ENCODE measurements at regions not wholly inside any gene's neighbourhood (a gene's known extent, or its start where the extent isn't known, plus 50 kb on each side); places are given as distances from the start of the nearest gene placed in this dataset.

DNA sequence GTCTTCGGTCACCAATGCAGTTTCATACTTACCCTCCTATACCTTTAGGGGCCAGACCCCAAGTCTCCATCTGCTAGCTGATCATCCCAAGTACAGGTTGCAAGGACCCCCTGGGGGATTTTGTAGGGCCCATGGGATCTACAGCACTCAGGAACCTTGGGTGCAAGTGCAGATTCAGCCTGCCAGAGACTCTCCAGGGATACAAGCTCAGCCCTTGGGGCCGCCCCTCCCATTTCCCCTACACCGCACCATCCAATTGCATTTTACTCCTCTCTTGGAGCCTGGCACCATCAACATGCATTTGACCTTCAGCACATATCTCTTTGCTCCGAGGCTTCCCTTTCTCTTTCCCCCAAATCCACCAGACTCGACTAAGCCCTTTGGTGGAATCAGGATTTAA, 154.7 kb upstream of the ZNF536 start:
- Histone ChIP-seq H3K9me3 (ENCODE audit: control insufficient read depth in 4 of 4, insufficient read depth in 3 of 4, low read length in 3 of 4) (no peaks in the 10 kb centered on the region), H3K4me1 (ENCODE audit: control insufficient read depth in 5 of 5, insufficient read depth in 5 of 5, low read length in 5 of 5) (no peaks in the 10 kb centered on the region), H3K4me3 (no peak overlapping the region), H3K36me3 (ENCODE audit: control insufficient read depth in 4 of 4, insufficient read depth in 4 of 4, low read length in 4 of 4) (no peaks in the 10 kb centered on the region), H3K27ac (ENCODE audit: low read depth in 1 of 2, low read length in 1 of 2) (no peak overlapping the region), H3K9ac (ENCODE audit: insufficient read depth in 1 of 2, low read length in 2 of 2) (no peak overlapping the region), H3K27me3 (ENCODE audit: control insufficient read depth in 3 of 3, insufficient read depth in 3 of 3, low read length in 2 of 3) (peaks cover 7 to 23% (median 9%) of the 10 kb centered on the region in 3 donors)
- WGBS, 2 donors = 81 to 86% methylated on average over 5 of the region's 5 CpGs
- DNase-seq (no peak), ATAC-seq (ENCODE audit: insufficient read depth, low FRiP score) (no peak)
- TF ChIP-seq, protein P1, sequence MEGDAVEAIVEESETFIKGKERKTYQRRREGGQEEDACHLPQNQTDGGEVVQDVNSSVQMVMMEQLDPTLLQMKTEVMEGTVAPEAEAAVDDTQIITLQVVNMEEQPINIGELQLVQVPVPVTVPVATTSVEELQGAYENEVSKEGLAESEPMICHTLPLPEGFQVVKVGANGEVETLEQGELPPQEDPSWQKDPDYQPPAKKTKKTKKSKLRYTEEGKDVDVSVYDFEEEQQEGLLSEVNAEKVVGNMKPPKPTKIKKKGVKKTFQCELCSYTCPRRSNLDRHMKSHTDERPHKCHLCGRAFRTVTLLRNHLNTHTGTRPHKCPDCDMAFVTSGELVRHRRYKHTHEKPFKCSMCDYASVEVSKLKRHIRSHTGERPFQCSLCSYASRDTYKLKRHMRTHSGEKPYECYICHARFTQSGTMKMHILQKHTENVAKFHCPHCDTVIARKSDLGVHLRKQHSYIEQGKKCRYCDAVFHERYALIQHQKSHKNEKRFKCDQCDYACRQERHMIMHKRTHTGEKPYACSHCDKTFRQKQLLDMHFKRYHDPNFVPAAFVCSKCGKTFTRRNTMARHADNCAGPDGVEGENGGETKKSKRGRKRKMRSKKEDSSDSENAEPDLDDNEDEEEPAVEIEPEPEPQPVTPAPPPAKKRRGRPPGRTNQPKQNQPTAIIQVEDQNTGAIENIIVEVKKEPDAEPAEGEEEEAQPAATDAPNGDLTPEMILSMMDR (IDR thresholded peaks at IDR 0.05; ENCODE audit: control extremely low read depth, extremely low read depth) = no peak

DNA sequence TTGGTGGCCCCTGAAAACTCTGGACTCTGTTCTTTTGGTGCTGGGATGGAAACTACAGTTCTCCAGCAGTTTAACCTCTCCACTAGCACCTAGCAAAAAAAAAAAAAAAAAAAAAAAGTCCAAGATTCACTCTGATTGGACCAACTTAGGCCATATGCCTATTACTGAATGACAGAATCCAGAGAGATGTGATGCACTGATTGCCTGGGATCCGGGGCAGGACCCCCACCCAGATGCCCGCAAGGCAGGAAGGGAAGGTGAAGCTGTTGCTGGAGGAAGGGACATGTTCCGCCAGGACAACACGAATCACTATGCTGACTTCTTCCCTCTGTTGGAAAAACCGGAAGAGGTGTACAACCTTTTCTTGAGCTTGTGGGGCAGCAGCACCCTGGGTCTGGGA, 152.5 kb upstream of the ZNF536 start:
- peaks cover 9 to 41% (median 22%) of the 10 kb centered on the region in 3 donors for H3K27me3 ChIP-seq (ENCODE audit: control insufficient read depth in 3 of 3, insufficient read depth in 3 of 3, low read length in 2 of 3)
- H3K4me1 ChIP-seq (ENCODE audit: control insufficient read depth in 5 of 5, insufficient read depth in 5 of 5, low read length in 5 of 5) = peaks cover 0 to 13% (median 0%) of the 10 kb centered on the region in 5 donors
- DNase-seq (no peak), ATAC-seq (ENCODE audit: insufficient read depth, low FRiP score) (no peak)
- H3K4me3 ChIP-seq = no peak overlapping the region
- WGBS, 2 donors = 86 to 93% methylated on average over 5 of the region's 5 CpGs
- no peaks in the 10 kb centered on the region for H3K9me3 ChIP-seq (ENCODE audit: control insufficient read depth in 4 of 4, insufficient read depth in 3 of 4, low read length in 3 of 4)
- H3K27ac ChIP-seq (ENCODE audit: low read depth in 1 of 2, low read length in 1 of 2) = no peak overlapping the region
- no peaks in the 10 kb centered on the region for H3K36me3 ChIP-seq (ENCODE audit: control insufficient read depth in 4 of 4, insufficient read depth in 4 of 4, low read length in 4 of 4)
- H3K9ac ChIP-seq (ENCODE audit: insufficient read depth in 1 of 2, low read length in 2 of 2) = no peak overlapping the region
- TF ChIP-seq, protein P1 (IDR thresholded peaks at IDR 0.05; ENCODE audit: control extremely low read depth, extremely low read depth) = no peak

DNA sequence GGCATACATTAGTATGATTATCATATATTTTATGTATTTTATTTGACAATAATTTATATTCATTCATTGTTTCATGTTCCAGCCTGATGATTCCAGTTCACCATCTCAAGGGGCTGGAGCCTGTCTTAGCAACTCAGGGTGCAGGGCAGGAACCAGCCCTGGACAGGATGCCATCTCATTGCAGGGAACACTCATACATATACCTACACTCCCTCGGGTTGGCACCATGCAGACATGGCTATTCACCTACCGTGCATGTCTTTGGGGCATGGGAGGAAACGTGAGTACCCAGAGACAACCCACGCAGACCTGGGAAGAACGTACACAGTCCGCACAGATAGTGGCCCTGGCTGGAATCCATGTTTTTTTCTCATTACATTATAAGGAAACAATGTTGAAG, 151.0 kb upstream of the ZNF536 start:
- Histone ChIP-seq H3K9ac (ENCODE audit: insufficient read depth in 1 of 2, low read length in 2 of 2) (no peak overlapping the region), H3K9me3 (ENCODE audit: control insufficient read depth in 4 of 4, insufficient read depth in 3 of 4, low read length in 3 of 4) (no peaks in the 10 kb centered on the region), H3K27ac (ENCODE audit: low read depth in 1 of 2, low read length in 1 of 2) (no peak overlapping the region), H3K27me3 (ENCODE audit: control insufficient read depth in 3 of 3, insufficient read depth in 3 of 3, low read length in 2 of 3) (peaks cover 12 to 48% (median 27%) of the 10 kb centered on the region in 3 donors), H3K4me3 (no peak overlapping the region), H3K4me1 (ENCODE audit: control insufficient read depth in 5 of 5, insufficient read depth in 5 of 5, low read length in 5 of 5) (peaks cover 0 to 19% (median 0%) of the 10 kb centered on the region in 5 donors), H3K36me3 (ENCODE audit: control insufficient read depth in 4 of 4, insufficient read depth in 4 of 4, low read length in 4 of 4) (no peaks in the 10 kb centered on the region)
- 82 to 91% methylated on average over 6 of the region's 6 CpGs for WGBS, 2 donors
- DNase-seq (no peak), ATAC-seq (ENCODE audit: insufficient read depth, low FRiP score) (no peak)
- TF ChIP-seq, protein P1 (IDR thresholded peaks at IDR 0.05; ENCODE audit: control extremely low read depth, extremely low read depth) = no peak

DNA sequence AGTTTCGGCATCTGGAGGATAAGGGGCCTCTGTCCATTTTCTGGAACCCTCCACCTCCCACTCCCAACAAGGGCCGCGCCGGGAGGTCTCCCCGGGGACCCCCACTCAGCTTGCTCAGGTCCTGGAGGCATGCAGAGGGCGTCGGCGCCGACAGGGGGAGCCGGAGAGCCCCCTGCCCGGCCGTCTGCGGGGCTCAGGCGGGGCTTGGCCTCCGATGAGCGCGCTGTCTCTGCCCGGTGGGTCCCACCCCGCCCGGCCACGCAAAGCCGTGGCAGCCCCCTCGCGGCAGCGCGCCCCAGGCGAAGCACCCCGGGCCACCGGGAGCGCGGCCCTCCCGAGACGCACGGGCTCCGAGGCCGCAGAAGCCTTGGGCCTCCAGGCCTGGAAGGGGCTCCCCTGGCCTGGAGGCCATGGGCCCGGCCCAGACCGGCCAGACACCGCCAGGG, 149.7 kb upstream of the ZNF536 start:
- no peaks in the 10 kb centered on the region for H3K36me3 ChIP-seq (ENCODE audit: control insufficient read depth in 4 of 4, insufficient read depth in 4 of 4, low read length in 4 of 4)
- H3K4me1 ChIP-seq (ENCODE audit: control insufficient read depth in 5 of 5, insufficient read depth in 5 of 5, low read length in 5 of 5) = peaks cover 0 to 25% (median 0%) of the 10 kb centered on the region in 5 donors
- H3K27me3 ChIP-seq (ENCODE audit: control insufficient read depth in 3 of 3, insufficient read depth in 3 of 3, low read length in 2 of 3) = peaks cover 16 to 56% (median 30%) of the 10 kb centered on the region in 3 donors
- H3K4me3 ChIP-seq = no peak overlapping the region
- H3K9me3 ChIP-seq (ENCODE audit: control insufficient read depth in 4 of 4, insufficient read depth in 3 of 4, low read length in 3 of 4) = no peaks in the 10 kb centered on the region
- whole genome bisulfite sequencing, 2 donors = 3 to 4% methylated on average over 37 to 39 of the region's 39 CpGs
- DNase-seq = peak; percentile 18 to 48 (median 47)
- ATAC-seq (ENCODE audit: insufficient read depth, low FRiP score) = no peak
- TF ChIP-seq, protein P1 (IDR thresholded peaks at IDR 0.05; ENCODE audit: control extremely low read depth, extremely low read depth) = peak; percentile 4
- H3K27ac ChIP-seq (ENCODE audit: low read depth in 1 of 2, low read length in 1 of 2) = no peak overlapping the region
- no peak overlapping the region for H3K9ac ChIP-seq (ENCODE audit: insufficient read depth in 1 of 2, low read length in 2 of 2)
